Hepatocyte (in vitro differentiated cells): ENCODE measurements at regions not wholly inside any gene's neighbourhood (a gene's known extent, or its start where the extent isn't known, plus 50 kb on each side); places are given as distances from the start of the nearest gene placed in this dataset.

Experiments
- EZH2 ChIP-seq: fragments of 200-600 bp; sonication (generic); IDR thresholded peaks from 2 replicates; pipeline ENCODE4 v1.6.1; 2016; ENCODE audit warnings: antibody characterized with exemption, mild to moderate bottlenecking, borderline replicate concordance
- TF ChIP-seq, protein P1 (sequence below): fragments of 200-600 bp; sonication (generic); IDR thresholded peaks from 2 replicates; pipeline ENCODE4 v1.5.1; 2016; ENCODE audit warnings: antibody characterized with exemption, mild to moderate bottlenecking; ENCODE audit not compliant: poor library complexity

DNA sequence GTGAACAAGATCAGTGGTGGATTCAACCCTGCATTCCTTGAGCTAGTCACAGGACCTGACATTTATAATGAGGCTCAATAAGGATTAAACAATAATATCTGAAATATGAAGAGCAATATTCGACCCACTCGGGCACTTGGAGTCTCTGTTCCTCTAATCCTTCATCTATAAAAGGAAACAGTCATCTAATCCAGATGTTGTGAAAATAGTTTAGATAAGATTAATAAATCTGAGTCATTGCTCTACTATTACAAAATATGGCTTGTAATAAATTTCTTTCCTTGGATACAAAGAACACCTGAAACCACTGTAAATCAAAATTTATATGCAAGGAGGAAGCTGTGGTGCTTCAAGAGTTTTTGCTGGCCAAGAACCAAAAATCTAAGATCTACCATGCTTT is 846.9 kb upstream of the ACVR2A start:
- TF ChIP-seq EZH2: no peak
- TF ChIP-seq, protein P1, sequence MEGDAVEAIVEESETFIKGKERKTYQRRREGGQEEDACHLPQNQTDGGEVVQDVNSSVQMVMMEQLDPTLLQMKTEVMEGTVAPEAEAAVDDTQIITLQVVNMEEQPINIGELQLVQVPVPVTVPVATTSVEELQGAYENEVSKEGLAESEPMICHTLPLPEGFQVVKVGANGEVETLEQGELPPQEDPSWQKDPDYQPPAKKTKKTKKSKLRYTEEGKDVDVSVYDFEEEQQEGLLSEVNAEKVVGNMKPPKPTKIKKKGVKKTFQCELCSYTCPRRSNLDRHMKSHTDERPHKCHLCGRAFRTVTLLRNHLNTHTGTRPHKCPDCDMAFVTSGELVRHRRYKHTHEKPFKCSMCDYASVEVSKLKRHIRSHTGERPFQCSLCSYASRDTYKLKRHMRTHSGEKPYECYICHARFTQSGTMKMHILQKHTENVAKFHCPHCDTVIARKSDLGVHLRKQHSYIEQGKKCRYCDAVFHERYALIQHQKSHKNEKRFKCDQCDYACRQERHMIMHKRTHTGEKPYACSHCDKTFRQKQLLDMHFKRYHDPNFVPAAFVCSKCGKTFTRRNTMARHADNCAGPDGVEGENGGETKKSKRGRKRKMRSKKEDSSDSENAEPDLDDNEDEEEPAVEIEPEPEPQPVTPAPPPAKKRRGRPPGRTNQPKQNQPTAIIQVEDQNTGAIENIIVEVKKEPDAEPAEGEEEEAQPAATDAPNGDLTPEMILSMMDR: no peak
